ENCODE measurements at regions not wholly inside any gene's neighbourhood (a gene's known extent, or its start where the extent isn't known, plus 50 kb on each side); places are given as distances from the start of the nearest gene placed in this dataset.

DNA sequence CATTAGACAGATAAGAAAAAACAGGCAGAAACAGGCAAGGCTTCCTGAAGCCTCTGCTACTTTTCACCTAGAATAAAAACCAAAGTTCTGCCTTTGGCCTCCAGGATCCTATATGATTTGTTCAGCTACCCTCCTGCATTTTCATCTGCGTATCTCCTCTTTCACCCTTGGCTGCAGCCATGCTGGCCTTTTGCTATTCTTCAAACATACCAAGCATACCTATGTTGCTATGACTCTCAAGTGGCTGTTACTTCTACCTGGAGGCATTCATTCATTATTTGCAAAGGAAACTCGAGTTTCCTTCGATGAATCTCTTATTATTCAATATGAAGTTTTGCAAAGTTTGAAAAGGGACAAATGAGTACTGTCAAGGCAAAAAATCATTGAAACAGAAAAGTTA lies 106.4 kb upstream of the HNMT start:
- WGBS (ENCODE audit: insufficient coverage, low coverage, low lambda C conversion rate, missing lambda C conversion rate) = 39% methylated on average over 3 of the region's 3 CpGs
- Histone ChIP-seq H3K4me3 (no peak overlapping the region), H3K4me1 (no peaks in the 10 kb centered on the region), H3K27ac (no peak overlapping the region), H3K36me3 (no peaks in the 10 kb centered on the region), H3K27me3 (no peaks in the 10 kb centered on the region), H3K9me3 (no peaks in the 10 kb centered on the region)
- TF ChIP-seq POLR2A (IDR thresholded peaks at IDR 0.05) = no peak
- TF ChIP-seq, protein P1, sequence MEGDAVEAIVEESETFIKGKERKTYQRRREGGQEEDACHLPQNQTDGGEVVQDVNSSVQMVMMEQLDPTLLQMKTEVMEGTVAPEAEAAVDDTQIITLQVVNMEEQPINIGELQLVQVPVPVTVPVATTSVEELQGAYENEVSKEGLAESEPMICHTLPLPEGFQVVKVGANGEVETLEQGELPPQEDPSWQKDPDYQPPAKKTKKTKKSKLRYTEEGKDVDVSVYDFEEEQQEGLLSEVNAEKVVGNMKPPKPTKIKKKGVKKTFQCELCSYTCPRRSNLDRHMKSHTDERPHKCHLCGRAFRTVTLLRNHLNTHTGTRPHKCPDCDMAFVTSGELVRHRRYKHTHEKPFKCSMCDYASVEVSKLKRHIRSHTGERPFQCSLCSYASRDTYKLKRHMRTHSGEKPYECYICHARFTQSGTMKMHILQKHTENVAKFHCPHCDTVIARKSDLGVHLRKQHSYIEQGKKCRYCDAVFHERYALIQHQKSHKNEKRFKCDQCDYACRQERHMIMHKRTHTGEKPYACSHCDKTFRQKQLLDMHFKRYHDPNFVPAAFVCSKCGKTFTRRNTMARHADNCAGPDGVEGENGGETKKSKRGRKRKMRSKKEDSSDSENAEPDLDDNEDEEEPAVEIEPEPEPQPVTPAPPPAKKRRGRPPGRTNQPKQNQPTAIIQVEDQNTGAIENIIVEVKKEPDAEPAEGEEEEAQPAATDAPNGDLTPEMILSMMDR (IDR thresholded peaks at IDR 0.05) = no peak
- no peak for ATAC-seq
- no peak for DNase-seq
- intact Hi-C loops (cut with DNase I) = no loop called here

DNA sequence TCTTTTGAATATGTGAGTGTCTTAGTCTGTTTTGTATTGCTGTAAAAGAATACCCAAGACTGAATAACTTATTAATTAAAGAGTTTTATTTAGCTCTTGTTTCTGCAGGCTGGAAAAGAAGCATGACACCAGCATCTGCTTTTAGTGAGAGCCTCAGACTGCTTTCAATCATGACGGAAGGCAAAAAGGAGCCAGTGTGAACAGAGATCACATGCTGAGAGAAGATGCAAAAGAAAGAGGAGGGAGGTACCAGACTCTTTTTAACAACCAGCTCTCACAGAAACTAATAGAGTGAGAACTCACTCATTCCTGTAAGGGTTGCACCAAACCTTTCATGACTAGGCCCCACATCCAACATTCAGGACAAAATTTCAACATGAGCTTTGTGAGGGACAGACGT lies 101.6 kb upstream of the HNMT start:
- TF ChIP-seq POLR2A (IDR thresholded peaks at IDR 0.05) = no peak
- TF ChIP-seq, protein P1 (IDR thresholded peaks at IDR 0.05) = no peak
- H3K27me3 ChIP-seq = no peaks in the 10 kb centered on the region
- no peaks in the 10 kb centered on the region for H3K9me3 ChIP-seq
- intact Hi-C loops (cut with DNase I) = no loop called here
- H3K36me3 ChIP-seq = no peaks in the 10 kb centered on the region
- 75% methylated on average over 2 of the region's 2 CpGs for WGBS (ENCODE audit: insufficient coverage, low coverage, low lambda C conversion rate, missing lambda C conversion rate)
- no peak for ATAC-seq
- no peak overlapping the region for H3K4me3 ChIP-seq
- no peak for DNase-seq
- no peak overlapping the region for H3K27ac ChIP-seq
- no peaks in the 10 kb centered on the region for H3K4me1 ChIP-seq

DNA sequence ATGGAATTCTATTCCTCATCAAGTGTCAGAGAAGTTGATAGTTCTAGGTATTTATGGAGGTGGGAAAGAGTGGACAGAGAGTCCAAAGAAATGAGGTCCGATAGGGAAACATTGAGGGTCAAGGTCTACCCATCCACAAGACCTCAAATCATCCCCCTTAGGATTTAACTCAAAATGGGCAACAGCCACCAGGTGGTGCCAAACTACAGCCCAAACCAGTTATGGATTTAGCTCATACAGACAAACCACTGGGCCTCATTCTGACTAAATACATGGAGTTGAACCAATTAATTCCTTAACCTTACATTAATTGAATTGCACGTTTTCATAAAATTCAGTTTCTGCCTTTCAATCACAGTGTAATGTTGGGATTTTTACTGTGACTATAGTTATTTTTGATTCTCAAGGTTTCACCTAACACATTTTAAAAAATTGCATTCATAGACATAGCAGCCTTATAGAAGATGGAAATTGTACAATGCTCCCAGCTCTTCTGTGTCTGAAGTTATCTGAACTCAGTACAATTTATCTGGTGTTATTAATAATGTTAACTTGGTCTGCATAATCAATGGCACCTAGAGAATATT lies 98.2 kb upstream of the HNMT start:
- TF ChIP-seq, protein P1 (IDR thresholded peaks at IDR 0.05) = peak; percentile 53 to 73 (median 66)
- no peak for TF ChIP-seq POLR2A (IDR thresholded peaks at IDR 0.05)
- Histone ChIP-seq H3K27ac (no peak overlapping the region), H3K36me3 (no peaks in the 10 kb centered on the region), H3K27me3 (no peaks in the 10 kb centered on the region), H3K4me1 (no peaks in the 10 kb centered on the region), H3K9me3 (no peaks in the 10 kb centered on the region), H3K4me3 (no peak overlapping the region)
- DNase-seq = peak in 2 of 3 donors; percentile 43 to 54
- 3% methylated on average over 2 of the region's 2 CpGs for WGBS (ENCODE audit: insufficient coverage, low coverage, low lambda C conversion rate, missing lambda C conversion rate)
- intact Hi-C loops (cut with DNase I) = no loop called here
- peak; percentile 71 to 85 (median 76) for ATAC-seq

DNA sequence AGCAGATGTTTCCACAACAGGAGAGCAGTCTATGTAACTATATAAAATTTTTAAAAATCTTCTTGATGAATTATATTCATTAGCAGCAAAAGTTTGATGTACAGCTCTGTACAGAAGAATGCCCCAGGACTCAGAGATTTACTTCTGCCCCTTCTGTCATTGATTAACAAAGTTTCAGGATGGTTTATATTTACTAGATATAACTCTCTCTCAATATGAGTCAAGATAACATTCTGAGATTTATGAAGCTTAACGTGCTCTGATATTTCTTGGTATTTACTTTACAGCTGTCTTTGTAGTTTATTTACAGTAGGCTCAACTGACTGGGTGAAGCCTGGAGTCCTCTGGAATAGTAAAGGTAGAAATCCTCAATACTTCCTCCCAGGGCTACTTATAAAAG lies 93.6 kb upstream of the HNMT start:
- no peak overlapping the region for H3K27ac ChIP-seq
- TF ChIP-seq POLR2A (IDR thresholded peaks at IDR 0.05) = no peak
- TF ChIP-seq, protein P1 (IDR thresholded peaks at IDR 0.05) = no peak
- no peak overlapping the region for H3K4me3 ChIP-seq
- WGBS (ENCODE audit: insufficient coverage, low coverage, low lambda C conversion rate, missing lambda C conversion rate) = 28% methylated on average over 1 of the region's 1 CpG
- H3K36me3 ChIP-seq = no peaks in the 10 kb centered on the region
- H3K9me3 ChIP-seq = no peaks in the 10 kb centered on the region
- DNase-seq (no peak), ATAC-seq (no peak)
- H3K27me3 ChIP-seq = no peaks in the 10 kb centered on the region
- no peaks in the 10 kb centered on the region for H3K4me1 ChIP-seq
- intact Hi-C loops (cut with DNase I) = no loop called here

- ATAC-seq = no peak
- Histone ChIP-seq H3K27me3 (no peaks in the 10 kb centered on the region), H3K4me1 (no peaks in the 10 kb centered on the region), H3K27ac (no peak overlapping the region), H3K4me3 (no peak overlapping the region), H3K36me3 (no peaks in the 10 kb centered on the region), H3K9me3 (no peaks in the 10 kb centered on the region)
- WGBS (ENCODE audit: insufficient coverage, low coverage, low lambda C conversion rate, missing lambda C conversion rate) = 89% methylated on average over 4 of the region's 4 CpGs
- intact Hi-C loops (cut with DNase I) = no loop called here
- TF ChIP-seq, protein P1 (IDR thresholded peaks at IDR 0.05) = no peak
- no peak for TF ChIP-seq POLR2A (IDR thresholded peaks at IDR 0.05)
- no peak for DNase-seq
Measured at GRCh38 chr2:137872577-137872976, 91.7 kb upstream of the HNMT start.

Measured in right lobe of liver (tissue), 6 donors.